ENCODE measurements at regions not wholly inside any gene's neighbourhood (a gene's known extent, or its start where the extent isn't known, plus 50 kb on each side); places are given as distances from the start of the nearest gene placed in this dataset.
"Not testable (repeated sequence)": the region's sequence is repeated elsewhere in the genome, so short reads cannot be mapped to it uniquely, and the experiment has no call there.

DNA sequence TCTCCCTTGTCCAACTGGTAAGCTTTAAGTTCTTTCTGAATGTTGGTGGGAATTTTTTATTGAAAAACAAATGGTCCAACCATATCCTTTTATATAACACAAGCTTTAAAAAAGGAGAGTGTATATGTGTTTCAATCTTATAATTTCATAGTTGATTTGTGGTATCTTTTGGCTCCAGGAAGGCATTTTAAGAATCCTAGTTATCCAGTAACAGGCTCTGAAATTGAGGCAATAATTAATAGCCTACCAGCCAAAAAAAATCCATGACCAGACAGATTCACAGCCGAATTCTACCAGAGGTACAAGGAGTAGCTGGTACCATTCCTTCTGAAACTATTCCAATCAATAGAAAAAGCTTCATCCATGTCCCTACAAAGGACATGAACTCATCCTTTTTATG lies 141.6 kb downstream of the FZD1 start:
- DNase-seq: not testable (repeated sequence)

DNA sequence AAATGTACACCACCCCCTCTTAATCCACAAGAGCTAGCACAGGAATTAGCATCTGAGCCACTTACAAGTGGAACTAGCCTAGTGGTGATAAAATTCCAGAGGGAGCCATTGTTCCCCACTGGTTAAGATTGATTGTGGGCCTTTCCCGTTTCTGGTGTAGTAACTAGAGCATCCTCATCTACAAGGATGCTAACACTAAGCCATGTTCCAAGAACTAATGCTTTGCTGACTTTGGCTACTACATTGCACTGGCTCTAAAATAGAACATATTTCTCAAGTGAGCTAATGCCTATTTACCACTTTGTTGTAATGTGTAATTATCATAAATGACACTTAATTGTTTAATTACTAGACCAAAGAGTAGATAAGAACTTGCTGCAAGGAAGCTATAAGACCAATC lies 143.7 kb downstream of the FZD1 start:
- DNase-seq: no peak

DNA sequence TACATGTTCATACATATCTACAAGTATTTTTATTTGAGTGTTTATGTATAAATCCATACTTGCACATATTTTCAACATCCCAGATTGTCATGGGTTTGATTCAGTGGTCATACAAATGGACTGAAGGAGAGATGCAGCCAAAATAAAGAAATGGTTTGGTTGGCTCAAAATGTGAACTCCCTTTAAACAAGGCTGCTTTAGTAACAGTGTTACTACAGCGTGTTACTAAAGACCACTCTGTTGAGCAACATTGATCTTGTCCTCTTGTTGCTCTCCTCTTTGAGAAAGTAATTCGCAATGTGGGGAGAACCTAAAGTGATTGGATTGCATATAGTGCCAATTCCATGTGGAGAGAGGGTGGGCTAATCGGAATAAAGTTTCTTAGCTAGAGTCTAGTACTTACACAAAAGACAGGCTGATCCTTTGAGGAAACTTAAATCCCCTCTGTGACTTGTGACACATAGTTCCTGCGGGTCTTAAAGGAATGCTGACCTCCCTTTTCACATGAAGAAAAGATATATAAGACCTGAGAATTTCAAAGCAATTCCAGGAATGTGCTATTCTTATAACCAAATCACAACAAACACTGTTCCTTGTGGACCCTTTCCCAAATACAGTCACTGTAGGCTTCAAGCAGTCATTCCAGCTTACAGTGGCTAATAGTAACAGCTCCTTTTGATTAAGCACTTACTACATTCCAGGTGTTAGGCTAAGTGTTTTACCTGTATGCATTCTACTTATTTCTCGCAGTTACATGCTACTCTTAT lies 144.3 kb downstream of the FZD1 start:
- DNase-seq: no peak

DNA sequence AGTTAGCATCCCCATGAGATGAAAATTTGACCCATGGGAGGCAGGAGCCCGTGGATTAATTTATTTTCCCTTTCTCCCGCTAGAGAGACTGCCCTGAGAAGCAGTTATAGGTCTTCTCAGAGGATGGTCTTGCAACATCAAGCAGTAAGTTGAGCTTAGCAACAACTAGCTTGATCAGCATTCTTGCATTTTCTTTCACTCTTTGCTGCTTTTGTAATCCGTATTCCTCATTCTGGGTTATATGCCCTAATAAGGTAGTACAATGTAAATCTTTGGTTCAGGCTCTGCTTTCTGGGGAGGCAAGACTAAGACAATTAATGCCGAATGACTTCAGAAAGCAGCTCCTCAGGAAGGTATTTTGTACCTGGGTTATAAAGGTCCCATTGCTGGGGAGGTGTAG lies 146.8 kb downstream of the FZD1 start:
- DNase-seq: peak; percentile 6

DNA sequence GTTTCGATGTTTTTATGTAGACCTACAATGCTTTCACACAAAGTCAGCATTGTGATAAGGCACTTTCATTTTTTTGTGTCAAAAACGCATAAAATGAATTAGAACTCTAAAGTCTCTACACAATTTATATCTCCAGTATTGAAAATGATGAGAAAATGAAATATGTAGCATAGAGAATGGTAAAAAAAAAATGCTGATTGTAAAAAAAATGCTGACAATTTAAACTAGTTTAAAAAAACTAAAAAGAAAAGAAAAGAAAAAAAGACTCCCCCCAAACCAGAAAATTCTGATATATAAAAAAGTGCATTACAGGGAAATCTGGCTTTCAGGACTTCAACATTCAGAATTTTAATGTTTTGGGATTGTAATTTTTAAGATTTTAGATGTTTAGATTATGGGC lies 148.1 kb downstream of the FZD1 start:
- no peak for DNase-seq

DNA sequence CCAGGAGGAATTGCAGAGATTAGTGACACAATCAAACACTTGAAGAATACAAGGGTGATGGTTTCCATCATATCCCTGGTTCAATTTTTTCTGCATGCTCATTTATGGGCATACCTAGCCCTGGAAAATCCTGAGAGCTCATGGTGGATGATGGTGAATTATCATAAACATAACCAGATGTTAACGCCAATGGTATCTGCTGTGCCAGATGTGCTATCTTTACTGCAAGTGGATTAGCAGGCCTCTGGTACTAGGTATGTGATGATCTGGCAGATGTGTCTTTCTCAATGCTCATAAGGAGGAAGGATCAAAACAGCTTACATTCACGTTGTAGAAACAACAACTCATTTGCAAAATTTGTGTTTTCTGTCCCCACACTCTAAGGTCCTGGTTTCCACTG lies 150.5 kb downstream of the FZD1 start:
- no peak for DNase-seq

DNA sequence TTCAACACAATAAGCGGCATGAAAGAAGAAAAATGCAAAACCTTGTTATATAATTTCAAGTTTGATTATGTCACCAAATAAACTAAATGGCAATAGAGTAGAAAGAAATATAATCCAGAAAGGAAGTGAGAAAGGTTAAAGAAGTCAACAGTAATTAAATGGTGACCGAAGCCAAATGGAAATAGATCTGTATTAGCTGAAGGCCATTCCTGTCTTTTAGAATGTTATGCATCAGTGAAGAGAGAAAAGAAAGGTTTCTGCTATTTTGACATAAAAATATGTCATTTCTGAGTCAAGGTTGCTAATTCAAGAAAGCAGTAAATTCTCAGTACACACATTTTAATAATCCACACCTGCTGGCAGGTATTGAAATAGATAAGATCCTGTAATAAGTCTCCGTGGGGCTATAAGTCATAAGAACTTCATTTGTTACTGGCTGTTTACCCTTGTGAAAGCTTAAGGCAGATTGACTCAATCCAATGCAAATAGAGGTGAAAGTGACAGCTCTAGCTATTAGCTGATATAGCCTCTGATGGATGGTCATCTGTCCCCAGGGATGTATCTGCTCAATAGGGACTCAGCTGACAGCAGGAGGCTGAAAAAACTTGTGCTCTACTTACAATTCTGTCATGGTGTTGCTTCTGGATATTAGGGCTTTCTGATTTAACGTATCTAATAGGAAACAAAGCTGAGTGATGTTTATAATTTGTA lies 152.1 kb downstream of the FZD1 start:
- DNase-seq: no peak

DNA sequence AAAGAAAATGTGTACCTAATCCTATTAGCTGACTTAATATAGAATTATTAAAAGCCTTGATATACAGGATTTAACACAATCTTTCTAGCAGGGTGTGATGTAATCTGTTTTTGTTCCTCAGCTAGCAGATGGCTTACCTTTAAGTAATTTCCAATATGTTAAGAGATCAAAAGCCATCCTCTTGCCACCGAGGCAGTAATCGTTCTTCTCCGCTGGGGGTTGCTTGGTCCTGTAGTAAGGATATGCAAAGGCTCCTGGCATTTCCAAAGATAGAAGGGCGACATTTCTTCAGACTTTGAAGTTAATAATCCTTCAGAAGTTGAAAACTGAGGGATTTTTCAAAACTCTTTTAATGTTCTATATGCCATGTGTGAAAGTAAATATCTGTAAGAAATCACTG lies 156.4 kb downstream of the FZD1 start:
- no peak for DNase-seq

DNA sequence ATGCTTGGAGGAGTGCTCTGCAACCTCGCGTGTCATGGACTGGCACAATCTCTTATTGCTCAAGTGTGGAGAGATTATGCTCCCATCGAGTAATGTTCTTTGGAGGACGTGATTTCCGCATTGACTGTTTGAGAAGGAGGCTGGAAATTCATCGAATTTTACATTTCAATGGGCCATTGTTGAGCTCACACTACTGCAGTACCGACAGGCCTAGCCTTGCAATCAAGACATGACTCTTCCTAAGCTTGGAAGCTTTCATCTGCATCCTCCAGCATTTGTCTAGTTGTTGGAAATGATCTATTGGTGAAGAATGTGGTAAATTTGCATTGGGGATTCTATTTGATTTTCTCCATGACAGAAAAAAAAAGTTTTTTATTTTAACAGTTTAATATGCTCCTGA lies 156.8 kb downstream of the FZD1 start:
- no peak for DNase-seq

DNA sequence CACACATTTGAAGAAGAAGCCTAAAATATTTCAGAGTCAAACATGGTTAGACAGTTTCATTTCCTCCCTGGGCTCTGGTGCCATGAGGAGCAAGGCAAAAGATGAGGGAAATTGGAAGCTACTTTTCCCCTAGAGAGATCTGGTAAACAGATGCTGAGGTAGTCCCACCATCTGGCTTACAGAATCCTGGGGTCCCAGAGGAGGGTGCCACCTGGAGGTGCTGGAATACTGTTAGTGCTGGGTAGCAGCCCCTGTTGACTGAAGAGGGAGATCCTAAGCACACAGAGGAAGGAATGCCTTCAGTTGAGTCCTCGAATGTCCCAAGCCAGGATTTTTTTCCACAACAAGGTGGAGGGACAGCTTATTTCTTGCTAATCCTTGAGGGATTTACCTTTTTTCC lies 160.1 kb downstream of the FZD1 start:
- DNase-seq: no peak

DNA sequence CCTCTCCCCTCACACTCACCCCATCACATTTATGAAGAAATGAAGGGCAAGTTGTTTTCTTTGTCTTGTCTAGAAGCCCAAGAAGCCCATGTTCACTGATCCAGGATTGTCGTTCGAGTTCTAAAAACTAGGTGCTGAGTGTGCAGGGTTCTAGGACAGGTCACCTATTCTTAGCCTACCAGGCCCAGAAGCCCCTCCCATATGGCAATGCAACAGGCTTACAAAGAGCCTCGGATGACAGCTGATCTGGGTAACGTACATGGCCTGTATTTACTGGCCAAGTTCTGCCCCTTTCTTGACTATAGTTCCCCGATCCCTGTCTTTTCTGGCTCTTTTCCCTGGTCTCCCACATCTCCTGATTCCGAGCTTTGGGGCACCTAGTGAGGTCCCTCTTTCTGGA lies 160.9 kb downstream of the FZD1 start:
- no peak for DNase-seq

DNA sequence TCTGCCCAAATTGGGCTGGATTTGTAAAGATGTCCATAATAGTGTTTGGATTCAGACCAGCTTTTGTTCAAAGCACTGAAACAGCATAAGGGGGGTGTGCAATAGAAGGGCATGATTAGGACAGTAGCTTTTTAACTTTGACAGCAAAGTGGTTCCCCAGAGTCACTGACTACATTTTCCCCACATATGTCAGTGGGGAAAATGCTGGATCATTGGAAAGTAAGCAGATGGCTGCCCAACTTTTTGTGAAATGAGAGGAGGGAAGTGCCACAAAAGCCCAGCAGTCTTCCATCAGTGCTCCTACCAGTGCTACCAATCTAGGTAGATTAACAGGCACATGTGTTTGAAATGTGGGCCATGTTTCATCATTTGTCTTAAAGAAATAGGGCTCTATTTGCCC lies 162.8 kb downstream of the FZD1 start:
- no peak for DNase-seq

DNA sequence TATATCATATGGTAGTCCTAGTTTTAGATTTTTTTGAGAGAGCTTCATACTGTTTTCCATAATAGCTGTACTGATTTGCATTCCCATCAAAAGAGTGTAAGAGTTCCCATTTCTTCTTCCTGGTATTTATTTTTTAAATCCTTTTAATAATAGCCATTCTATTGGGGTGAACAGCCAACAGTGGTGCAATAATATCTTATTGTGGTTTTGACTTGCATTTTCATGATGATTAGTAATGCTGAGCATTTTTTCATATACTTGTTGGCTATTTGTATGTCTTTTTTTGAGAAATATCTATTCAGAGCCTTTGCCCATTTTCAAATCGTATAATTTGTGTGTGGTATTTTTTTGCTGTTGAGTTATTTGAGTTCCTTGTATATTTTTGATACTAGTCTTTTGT lies 167.4 kb downstream of the FZD1 start:
- DNase-seq: no peak

DNA sequence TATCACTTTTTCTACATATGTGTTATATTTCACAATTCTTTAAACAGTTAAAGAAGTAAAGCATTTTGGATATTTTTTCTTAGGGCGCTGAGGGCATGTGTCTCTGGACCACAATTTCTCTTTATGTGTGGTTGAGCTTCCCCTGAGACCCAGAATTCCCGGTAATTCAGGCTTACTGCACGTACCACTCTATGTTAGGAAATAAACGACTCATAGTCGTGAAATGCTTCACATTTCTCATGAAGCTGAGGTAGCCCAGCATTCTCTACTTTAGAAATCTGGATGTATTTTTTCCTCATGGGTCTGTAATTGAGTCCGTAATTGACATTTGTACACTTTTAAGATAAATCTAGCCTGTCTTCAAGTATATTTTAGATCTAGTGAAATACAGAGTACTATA lies 170.6 kb downstream of the FZD1 start:
- DNase-seq: no peak

DNA sequence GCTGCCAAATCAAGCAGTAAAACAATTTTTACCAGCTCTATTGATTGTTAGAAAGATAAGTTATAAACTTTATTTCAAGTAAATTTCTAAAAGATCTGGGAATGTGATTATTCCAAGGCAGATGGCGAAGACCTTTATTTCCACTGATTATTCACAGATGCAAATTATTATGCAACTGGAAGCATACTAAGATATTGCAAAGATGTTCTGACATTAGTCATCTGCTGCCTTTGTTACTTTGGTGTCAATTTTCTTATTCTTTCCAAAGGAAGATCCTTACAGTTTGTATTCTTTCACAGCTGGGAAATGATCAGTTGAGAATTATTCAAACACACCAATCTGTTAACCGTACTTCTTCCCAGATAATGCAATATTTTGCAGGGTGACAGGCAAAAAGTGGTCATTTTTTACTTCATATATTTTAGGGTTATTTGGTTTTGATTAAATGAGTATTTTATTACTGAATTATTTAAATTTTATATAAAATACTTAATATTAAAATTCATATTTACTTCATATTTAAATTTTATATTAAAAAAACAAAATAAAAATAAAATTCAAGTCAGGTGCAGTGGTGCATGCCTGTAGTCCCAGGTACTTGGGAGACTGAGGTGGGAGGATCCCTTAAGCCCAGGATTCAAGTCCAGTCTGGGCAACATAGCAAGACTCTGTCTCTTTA lies 171.3 kb downstream of the FZD1 start:
- DNase-seq: no peak

DNA sequence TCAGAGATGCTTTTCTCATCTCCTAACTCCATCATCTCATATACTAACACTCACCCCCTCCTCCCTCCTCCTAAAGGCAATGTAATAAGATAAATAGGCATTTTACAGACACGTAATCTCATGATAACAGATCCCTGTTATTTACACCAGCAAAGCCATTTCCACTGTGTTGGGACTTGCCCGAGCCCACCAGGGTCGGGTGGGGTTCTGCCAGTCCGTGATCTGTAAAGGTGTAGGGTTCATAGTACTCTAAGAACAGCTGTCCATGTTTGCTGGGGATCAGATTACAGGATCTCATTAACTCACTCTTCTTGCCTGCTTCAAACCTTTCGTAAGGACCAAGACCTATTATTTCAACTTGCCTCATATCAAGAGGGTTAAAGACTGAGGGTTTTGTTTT lies 172.4 kb downstream of the FZD1 start:
- DNase-seq: no peak

DNA sequence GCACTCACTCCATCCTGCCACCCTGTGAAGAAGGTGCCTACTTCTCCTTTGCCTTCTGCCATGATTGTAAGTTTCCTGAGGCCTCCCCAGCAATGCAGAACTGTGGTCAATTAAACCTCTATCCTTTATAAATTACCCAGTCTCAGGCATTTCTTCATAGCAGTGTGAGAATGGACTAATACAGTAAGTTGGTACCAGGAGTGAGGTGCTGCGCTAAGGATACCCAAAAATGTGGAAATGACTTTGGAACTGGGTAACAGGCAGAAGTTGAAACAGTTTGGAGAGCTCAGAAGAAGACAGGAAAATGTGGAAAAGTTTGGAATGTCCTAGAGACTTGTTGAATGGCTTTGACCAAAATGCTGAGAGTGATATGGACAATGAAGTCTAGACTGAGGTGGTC lies 176.0 kb downstream of the FZD1 start:
- not testable (repeated sequence) for DNase-seq

DNA sequence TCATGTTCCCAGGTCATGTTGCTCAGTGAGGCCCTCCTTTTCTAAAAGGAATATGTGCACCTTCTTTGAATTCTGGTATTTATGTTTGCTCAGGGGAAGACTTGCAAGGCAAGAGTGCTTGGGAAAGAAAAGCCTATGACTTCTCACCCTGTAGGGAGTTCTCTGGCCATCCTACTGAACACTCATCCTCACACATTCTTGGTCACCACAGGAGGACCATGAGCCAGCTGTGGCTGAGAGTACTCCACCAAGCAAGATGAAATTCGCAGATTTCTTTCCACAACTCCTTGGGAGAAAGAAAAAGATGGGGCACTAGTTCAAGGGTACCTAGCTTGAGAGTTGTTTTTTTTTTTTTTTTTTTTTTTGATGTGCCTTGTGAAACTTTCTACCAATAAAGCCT lies 179.6 kb downstream of the FZD1 start:
- no peak for DNase-seq

DNA sequence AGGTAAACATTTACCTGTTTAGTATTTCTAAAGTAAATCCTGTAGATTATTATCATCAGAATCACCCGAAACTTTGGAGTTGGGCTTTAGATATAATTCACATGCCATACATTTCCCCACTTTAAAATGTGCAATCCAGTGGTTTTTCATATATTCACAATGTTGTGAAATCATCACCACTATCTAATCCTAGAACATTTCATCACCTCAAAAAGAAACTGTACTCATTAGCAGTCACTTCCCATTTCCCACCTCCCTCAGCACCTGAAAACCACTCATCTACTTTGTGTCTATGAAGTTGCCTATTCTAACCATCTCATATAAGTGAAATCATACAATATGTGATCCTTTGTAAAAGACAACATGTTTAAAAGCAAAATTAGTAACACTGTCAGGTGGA lies 182.6 kb downstream of the FZD1 start:
- peak; percentile 36 for DNase-seq

DNA sequence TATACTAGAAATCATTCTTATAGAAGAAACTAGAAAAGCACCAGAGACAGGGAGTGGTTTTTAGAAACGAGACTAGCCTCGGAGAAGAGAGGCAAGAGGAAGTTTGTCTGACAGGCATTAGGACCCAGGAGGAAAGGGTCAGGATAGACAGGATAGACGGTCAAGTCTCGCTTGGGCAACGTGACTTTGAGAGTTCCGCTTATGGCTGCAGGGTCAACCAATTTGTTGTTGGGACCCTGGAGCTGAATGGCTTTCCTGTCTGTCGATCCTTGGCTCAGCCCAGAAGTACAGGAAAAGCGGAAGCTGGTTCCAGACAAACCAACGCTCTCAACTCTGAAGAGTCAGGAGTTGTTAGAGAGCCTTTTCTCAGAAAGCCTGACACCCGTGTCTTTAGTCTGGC lies 191.2 kb downstream of the FZD1 start:
- DNase-seq: no peak

DNA sequence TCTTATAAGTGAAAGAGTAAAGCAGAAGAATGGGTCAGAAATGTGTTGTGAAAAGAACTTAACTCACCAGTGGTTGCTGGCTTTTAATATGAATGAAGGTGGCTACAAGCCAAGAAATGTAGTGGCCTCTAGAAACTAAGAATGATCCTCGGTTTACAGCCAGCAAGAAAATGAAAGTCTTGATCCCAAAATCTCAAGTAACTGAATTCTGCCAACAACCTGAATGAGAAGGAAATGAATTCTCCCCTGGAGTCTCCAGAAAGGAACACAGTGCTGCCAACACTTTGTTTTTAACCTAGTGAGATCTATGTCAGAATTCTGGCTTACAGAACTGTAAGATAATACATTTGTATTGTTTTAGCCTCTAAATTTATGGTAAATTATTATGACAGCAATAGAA lies 193.0 kb downstream of the FZD1 start:
- no peak for DNase-seq

DNA sequence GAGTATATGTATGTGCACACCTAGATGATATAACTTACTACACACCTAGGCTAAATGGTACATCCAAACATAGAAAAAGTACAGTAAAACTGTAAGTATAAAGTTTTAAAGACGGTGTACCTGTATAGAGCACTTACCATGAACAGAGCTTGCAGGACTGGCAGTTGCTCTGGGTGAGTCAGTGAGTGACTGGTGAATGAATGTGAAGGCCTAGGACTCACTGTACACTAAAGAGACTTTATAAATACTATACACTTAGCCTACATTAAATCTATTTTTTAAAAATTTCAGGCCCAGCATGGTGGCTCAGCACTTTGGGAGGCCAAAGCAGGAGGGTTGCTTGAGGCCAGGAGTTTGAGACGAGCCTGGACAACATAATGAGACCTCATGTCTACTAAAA lies 195.3 kb downstream of the FZD1 start:
- DNase-seq: no peak

DNA sequence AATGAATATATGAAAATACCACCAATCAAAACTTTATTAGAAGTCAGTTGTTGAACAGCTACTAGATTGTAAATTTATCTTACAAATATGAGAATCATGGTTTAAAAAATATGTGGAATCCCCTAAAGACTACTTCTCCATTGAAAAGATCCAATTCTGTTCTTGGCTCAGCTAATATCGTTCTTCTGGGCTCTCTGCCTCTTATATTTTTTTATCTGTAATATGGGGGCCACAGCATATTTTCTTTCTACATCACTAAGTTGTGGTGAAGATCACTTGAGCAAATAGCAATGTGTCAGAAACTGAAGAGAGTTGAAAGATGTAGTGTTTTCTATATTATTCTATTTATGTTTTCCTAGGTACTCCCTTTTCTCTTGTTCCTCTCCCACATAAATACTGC lies 198.1 kb downstream of the FZD1 start:
- DNase-seq: no peak

DNA sequence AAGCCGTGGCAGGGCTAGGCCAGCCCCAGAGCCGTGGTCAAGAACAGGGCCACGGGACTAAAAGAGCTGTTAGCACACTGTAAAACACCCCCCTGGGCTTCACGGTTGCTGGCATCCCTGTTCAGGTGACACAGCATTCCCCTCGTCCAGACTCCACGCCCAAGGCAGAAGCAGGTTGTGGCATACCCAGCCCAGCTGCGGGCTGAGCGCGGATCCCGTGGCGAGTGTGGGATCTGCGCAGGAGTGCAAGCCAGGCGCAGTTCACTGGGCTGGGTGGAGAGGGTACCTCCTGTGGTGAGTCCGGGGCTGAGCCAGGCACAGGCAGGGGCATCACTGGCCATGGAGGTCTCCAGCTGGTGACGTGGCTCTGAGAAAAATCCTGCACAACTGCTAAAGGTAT lies 199.1 kb downstream of the FZD1 start:
- DNase-seq: no peak

Data from hematopoietic multipotent progenitor cell treated with erythropoietin and hydrocortisone succinate and interleukin-3 and kit ligand, for 6 days (in vitro differentiated cells).